ENCODE measurements at regions not wholly inside any gene's neighbourhood (a gene's known extent, or its start where the extent isn't known, plus 50 kb on each side); places are given as distances from the start of the nearest gene placed in this dataset.

- TF ChIP-seq CTCF (IDR thresholded peaks at IDR 0.05) (no peak), POLR2A (IDR thresholded peaks at IDR 0.05) (no peak)
Measured at GRCh38 chr1:221849110-221849509, 107.2 kb upstream of the DUSP10 start.

Measured in uterus (tissue), 2 donors.